ENCODE measurements at regions not wholly inside any gene's neighbourhood (a gene's known extent, or its start where the extent isn't known, plus 50 kb on each side); places are given as distances from the start of the nearest gene placed in this dataset.

DNA sequence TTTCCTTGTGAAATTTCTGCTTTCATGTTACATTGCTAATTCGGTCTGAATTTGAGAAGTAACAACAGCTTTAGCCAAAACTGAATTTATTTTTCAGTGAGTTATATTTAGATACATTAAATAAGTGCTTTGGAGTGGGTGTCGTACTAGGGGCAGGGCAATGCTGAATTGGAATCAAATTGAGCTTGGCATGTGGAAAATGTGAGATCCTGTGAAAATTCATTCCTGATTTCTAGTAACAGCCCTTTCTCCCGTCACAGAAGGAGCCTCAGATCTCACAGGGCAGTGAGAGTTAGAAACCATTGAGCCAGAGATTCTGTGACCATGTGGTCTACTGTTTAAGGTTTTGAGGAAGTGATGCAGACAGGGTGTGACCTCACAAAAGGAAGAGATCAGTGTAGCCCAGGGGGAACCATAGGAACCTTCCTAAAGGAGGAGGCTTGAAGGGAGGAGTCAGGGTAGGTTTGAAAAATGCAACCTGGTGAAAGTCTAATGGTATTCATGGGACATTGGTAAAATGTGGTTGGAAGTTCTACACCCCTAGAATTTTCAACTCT is 1136.8 kb downstream of the AACS start:
- DNase-seq, result no peak
- no TSS peak for BruUV-seq (replicated peaks)
- no peak overlapping the region for H3K4me3 Mint-ChIP-seq (ENCODE audit: low read depth, unreplicated experiment)
- no peaks in the 10 kb centered on the region for H3K4me1 Mint-ChIP-seq (ENCODE audit: low read depth, unreplicated experiment)
- peaks cover 9% of the 10 kb centered on the region for H3K27me3 Mint-ChIP-seq (ENCODE audit: unreplicated experiment)
- CTCF ChIA-PET, result no interaction called here
- intact Hi-C loops (cut with micrococcal nuclease; ENCODE audit: unreplicated experiment), result no loop called here
- H3K36me3 Mint-ChIP-seq (ENCODE audit: insufficient read depth, unreplicated experiment), result no peaks in the 10 kb centered on the region
- no peak overlapping the region for H3K27ac Mint-ChIP-seq (ENCODE audit: unreplicated experiment)
- TF ChIP-seq, protein P1, sequence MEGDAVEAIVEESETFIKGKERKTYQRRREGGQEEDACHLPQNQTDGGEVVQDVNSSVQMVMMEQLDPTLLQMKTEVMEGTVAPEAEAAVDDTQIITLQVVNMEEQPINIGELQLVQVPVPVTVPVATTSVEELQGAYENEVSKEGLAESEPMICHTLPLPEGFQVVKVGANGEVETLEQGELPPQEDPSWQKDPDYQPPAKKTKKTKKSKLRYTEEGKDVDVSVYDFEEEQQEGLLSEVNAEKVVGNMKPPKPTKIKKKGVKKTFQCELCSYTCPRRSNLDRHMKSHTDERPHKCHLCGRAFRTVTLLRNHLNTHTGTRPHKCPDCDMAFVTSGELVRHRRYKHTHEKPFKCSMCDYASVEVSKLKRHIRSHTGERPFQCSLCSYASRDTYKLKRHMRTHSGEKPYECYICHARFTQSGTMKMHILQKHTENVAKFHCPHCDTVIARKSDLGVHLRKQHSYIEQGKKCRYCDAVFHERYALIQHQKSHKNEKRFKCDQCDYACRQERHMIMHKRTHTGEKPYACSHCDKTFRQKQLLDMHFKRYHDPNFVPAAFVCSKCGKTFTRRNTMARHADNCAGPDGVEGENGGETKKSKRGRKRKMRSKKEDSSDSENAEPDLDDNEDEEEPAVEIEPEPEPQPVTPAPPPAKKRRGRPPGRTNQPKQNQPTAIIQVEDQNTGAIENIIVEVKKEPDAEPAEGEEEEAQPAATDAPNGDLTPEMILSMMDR (IDR thresholded peaks at IDR 0.05; ENCODE audit: unreplicated experiment), result no peak
- peaks cover 9% of the 10 kb centered on the region for H3K9me3 Mint-ChIP-seq (ENCODE audit: low read depth, unreplicated experiment)

DNA sequence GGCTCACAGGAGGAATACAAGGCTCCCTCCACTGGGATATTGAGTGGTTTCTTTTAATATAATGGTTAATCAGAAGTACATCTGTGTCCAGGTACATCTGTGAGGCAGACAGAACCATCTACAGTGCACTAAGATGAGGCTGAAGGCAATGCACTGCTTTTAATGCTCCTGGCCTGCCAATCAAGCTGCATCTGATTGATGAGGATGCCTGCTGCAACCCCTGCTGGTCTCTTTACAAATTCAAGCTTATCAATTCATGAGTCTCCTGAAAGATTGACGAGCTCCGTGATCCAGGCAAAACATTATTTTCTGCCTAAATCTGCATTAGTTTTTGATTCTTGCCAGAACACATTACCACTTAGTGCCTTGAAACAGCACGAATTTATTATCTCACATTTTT is 1139.1 kb downstream of the AACS start:
- intact Hi-C loops (cut with micrococcal nuclease; ENCODE audit: unreplicated experiment), result no loop called here

DNA sequence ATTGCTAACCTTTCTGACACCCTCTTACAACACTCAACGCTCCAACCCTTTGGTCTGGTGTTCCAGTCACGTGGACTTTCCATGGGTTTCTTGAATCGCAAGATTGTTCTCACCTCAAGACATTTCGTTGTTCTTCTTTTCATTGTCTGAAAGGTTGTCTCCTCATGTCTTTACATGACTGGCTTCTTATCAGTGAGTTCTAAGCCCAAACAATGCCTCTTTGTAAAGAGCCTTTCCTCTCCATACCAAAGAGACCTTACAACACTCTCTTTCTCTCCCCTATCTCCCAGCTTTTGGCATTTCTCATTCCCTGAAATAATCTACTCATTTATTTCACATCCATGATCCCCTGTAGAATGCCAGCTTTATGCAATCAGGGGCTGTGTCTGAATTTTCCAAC is 1144.8 kb downstream of the AACS start:
- TF ChIP-seq, protein P1 (IDR thresholded peaks at IDR 0.05; ENCODE audit: unreplicated experiment), result no peak
- intact Hi-C loops (cut with micrococcal nuclease; ENCODE audit: unreplicated experiment), result no loop called here
- Mint-ChIP-seq H3K36me3 (ENCODE audit: insufficient read depth, unreplicated experiment) (no peaks in the 10 kb centered on the region), H3K27ac (ENCODE audit: unreplicated experiment) (no peak overlapping the region), H3K4me1 (ENCODE audit: low read depth, unreplicated experiment) (no peaks in the 10 kb centered on the region), H3K4me3 (ENCODE audit: low read depth, unreplicated experiment) (no peak overlapping the region), H3K9me3 (ENCODE audit: low read depth, unreplicated experiment) (peaks cover 3% of the 10 kb centered on the region), H3K27me3 (ENCODE audit: unreplicated experiment) (peaks cover 9% of the 10 kb centered on the region)
- no TSS peak for BruUV-seq (replicated peaks)
- CTCF ChIA-PET, result no interaction called here
- no peak for DNase-seq

More for the DNA sequence above, 1139.1 kb downstream of the AACS start:
- no TSS peak for BruUV-seq (replicated peaks)
- DNase-seq, result no peak
- CTCF ChIA-PET, result no interaction called here
- Mint-ChIP-seq H3K27ac (ENCODE audit: unreplicated experiment) (no peak overlapping the region), H3K27me3 (ENCODE audit: unreplicated experiment) (peaks cover 9% of the 10 kb centered on the region), H3K9me3 (ENCODE audit: low read depth, unreplicated experiment) (peaks cover 9% of the 10 kb centered on the region), H3K4me3 (ENCODE audit: low read depth, unreplicated experiment) (no peak overlapping the region), H3K36me3 (ENCODE audit: insufficient read depth, unreplicated experiment) (no peaks in the 10 kb centered on the region), H3K4me1 (ENCODE audit: low read depth, unreplicated experiment) (no peaks in the 10 kb centered on the region)
- TF ChIP-seq, protein P1 (IDR thresholded peaks at IDR 0.05; ENCODE audit: unreplicated experiment), result no peak

DNA sequence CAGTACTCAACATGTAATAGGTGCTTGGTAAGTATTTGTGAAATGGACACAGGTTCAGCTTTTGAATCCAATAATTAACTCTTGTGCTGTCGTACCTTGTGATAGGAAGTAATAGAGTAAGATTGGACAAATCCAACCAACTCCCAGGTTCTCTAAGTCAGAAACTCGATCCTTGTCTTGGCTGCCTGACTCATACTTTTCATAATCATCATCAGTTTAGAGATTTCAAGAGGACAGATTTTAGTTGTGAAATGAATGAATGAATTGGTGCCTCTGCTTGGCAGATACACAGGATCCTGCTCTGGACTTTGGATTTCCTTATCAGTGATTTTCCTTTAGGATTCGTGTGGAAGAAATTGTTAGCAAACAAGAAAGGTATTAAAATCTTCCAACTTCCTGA is 1145.2 kb downstream of the AACS start:
- CTCF ChIA-PET, result interaction anchor here (0.8 kb wide), 1 partner anchor 32 kb away, joined by 3 read pairs; no protein-coding TSS in a partner anchor
- no peak overlapping the region for H3K27ac Mint-ChIP-seq (ENCODE audit: unreplicated experiment)
- no peak for DNase-seq
- H3K36me3 Mint-ChIP-seq (ENCODE audit: insufficient read depth, unreplicated experiment), result no peaks in the 10 kb centered on the region
- intact Hi-C loops (cut with micrococcal nuclease; ENCODE audit: unreplicated experiment), result no loop called here
- no peaks in the 10 kb centered on the region for H3K4me1 Mint-ChIP-seq (ENCODE audit: low read depth, unreplicated experiment)
- H3K9me3 Mint-ChIP-seq (ENCODE audit: low read depth, unreplicated experiment), result peaks cover 3% of the 10 kb centered on the region
- TF ChIP-seq, protein P1 (IDR thresholded peaks at IDR 0.05; ENCODE audit: unreplicated experiment), result no peak
- H3K4me3 Mint-ChIP-seq (ENCODE audit: low read depth, unreplicated experiment), result no peak overlapping the region
- H3K27me3 Mint-ChIP-seq (ENCODE audit: unreplicated experiment), result peaks cover 5% of the 10 kb centered on the region
- no TSS peak for BruUV-seq (replicated peaks)
